HG02623 (cell line): ENCODE measurements at regions not wholly inside any gene's neighbourhood (a gene's known extent, or its start where the extent isn't known, plus 50 kb on each side); places are given as distances from the start of the nearest gene placed in this dataset.

Source experiments
- ATAC-seq: cut with Tn5 transposase; IDR thresholded peaks from one replicate; pipeline ENCODE4 v1.9.1; 2021; ENCODE audit warnings: moderate library complexity; ENCODE audit not compliant: unreplicated experiment

DNA sequence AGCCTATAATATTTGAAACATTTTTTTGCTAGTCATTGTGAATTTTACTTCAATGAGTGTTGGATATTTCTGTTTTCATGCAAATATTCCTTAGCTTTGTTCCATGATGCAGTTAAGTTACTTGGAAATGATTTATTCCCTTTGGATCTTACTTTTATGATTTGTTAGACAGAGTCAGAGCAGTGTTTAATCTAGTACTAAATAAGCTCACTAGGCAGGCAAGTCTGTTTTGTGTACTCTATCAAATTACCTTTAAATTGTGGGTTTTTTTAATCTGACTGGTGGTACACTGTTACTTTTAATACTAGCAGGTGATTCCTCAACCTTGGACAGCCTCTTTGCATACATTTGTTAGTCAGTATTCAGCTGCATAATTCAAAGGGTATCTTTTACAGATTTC, 173.3 kb upstream of the MBNL1 start:
- no peak for ATAC-seq

DNA sequence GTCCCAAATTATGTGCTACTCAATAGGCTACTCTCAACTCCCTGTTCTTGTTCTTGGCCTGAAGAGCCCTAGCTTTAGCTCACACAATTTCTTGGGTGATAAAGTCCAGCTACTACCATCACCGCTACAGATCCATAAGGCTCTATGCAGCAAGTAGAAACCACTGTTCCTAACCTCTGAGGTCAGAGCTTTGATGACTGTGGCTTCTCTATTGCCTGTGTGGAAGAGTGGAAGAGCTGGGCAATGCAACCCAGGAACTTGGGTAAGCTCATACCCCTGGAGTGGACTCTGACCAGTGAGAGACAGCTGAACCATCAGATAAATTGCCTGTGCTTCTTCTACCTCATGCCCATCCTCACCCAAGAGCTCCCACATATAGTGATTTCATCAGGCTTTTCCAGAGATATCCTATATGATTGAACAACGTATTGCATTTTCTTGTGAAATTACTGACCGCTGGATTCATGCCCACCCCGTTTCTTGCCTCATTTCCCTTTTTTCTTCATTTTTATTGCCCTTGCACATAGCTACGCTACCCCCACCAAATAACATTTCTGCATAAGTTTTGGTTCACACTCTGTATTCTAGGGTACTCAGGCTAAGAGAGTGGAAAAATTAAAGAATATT, 172.3 kb upstream of the MBNL1 start:
- ATAC-seq: no peak

DNA sequence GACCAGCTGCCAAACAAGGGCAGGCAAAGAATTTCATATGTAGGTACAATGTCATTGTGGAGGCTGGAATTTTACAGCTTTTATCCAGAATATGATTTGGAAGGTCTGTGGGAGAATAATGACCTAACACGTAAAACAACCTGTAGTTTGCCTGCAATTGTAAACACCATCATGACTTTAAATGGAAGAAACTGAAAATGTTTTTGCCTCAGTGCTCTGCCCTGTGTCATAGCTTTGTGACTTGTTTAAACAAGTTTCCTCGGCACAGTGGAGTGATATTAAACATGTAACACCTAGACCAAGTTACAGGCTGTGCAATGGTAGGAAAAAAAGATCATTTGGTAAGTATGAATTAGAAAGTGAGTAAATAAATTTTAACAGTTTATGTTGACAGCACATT, 171.6 kb upstream of the MBNL1 start:
- ATAC-seq: no peak

DNA sequence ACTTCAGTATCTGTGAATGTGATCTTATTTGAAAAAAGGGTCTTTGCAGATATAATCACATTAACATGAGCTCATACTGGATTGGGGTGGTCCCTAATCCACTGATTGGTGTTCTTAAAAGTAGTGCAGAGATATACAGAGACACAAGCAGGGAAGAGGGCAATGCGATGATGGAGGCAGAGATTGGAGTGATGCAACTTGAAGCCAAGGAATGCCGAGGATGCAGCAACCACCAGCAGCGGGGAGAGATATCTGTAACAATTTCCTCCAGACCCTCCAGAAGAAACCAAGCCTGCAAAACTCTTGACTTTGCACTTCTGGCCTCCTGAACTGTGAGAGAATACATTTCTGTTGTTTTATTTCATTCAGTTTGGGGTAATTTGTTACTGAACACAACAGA, 171.0 kb upstream of the MBNL1 start:
- no peak for ATAC-seq

DNA sequence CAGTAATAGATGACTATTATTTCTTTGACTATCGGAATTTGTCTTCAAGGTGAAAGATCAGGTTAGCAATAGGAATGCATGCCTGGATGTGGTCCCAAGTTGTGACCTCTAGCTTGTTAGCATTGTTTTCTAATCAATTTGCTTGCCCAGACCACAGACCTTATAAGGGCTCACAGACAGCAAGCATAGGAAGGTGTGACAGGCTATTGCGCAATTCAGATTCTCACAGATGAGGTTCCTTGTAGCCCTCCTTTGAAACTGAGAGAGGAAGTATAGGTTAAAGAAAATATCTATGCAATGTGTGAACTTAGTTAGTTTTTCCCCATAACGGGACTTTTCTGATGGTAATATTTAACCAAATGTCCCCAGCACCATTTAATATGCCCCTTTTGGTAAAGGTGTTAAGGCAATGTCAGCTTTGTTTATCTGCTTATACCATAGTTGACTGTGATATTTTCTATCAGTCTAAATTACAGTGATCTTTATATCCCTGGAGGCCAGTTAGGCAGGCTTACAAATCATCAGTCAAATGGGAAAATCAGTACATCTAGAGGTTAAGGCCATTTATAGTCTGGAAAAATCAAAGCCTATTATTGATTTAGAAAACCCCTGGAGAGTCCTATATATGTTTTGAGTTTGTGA, 168.1 kb upstream of the MBNL1 start:
- peak; percentile 98 for ATAC-seq

DNA sequence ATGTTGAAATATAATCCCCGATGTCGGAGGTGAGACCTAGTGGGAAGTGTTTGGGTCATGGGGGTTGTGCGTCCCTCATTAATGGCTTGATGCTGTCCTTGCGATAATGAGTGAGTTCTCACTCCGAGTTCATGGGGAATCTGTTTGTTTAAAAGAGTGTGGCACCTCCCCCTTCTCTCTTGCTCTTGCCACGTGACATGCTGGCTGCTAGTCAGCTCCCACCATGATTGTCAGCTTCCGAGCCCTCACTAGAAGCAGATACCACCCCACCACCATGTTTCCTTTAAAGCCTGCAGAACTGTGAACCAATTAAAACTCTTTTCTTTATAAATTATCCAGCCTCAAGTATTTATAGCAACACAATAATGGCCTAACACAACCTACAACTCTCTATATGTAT, 166.3 kb upstream of the MBNL1 start:
- no peak for ATAC-seq

DNA sequence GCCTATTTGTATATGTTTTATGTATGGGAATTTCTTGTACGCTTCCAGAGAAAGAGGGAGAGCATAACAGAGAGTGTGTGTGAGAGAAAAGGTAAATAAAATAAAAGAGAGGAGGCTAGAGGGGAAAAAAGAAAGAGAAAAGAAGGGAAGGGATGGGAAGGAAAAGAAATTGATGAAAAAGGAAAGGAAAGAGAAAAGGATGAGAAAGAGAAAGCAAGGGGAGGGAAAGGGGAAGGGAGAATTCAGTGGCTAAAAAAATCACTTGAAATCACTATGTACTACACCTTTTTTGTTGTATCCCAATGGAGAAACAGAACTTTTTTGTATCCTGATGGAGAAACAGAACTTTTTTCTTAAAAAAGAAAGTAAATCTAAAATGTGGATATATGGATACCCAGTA, 165.5 kb upstream of the MBNL1 start:
- ATAC-seq: no peak

DNA sequence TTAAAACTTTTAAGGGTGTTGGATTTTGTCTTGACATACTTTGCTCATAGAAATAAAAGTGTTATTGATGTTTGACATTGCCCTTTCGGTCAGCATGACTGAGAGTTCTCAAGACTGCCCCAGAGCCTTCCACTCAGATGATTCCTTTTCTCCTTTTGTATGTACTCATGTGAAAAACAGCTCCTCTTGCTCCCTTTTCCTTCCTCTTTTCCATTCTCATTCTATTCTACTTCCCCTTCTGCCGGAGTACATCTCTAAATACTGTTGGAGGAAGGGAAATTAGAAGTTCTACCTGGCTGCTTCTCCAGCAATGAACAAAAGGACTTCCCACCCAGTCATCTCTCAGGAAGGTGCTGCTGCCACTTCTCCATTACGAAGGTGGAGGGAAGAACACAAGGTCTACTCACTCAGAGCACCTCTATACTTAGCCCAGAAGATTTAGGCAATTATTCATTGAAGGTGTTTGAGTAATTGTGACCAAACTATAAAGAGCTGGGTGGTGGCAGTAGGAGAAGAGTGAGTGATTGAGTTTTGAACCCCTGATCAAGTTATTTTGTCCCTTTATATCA, 163.8 kb upstream of the MBNL1 start:
- ATAC-seq: no peak

DNA sequence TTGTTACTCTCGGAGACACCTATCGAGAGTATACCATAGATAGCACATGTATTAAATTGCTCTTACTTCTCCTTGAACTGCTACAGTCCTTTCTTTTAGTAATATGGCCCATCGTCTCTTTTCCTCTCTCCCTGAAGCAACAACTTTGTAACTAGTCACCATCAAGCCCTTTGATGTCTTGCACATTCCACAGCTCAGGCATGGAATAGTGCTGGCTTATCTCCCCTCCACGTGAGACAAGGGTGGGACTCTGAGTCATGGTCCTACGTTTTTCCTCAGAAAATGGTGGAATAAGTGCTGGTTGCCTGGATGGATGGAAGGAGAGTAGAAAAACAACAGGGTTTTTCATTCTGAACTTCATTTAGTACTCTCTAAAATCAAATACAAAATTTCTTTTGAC, 163.3 kb upstream of the MBNL1 start:
- no peak for ATAC-seq

DNA sequence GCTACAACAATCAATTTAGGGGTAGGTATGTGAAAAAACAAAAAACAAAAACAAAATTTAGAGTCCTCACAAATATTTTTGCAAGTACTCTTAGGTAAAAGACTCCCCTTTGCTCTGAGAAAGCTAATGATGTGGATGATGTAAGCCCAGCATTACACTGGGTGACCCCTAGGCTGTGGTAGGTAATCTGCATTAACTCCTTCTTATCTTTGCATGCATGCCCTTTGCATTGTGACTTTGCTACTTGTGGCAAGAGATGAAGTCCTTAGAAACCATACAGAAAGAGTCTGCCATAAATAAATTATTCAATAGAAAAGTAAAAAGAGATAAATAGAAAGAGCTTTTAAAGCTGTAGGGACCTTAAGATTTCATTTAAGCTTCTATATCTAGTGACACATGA, 159.7 kb upstream of the MBNL1 start:
- no peak for ATAC-seq

DNA sequence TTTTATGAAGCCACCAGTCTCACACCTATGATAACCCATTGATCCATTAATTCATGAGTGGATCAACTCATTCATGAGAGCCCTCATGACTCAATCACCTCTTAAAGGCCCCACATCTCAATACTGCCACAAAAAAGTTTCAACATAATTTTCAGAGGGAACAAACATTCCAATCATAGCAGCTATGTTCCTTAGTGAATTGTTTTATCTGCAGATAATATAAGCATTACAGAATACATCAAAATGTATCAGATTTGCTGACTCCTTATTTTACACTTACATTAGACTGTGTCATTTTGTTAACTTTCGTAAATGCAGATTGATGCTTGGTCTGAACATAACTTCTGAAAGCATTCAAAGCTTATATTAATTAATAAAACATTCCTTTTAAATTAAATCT, 155.3 kb upstream of the MBNL1 start:
- no peak for ATAC-seq

DNA sequence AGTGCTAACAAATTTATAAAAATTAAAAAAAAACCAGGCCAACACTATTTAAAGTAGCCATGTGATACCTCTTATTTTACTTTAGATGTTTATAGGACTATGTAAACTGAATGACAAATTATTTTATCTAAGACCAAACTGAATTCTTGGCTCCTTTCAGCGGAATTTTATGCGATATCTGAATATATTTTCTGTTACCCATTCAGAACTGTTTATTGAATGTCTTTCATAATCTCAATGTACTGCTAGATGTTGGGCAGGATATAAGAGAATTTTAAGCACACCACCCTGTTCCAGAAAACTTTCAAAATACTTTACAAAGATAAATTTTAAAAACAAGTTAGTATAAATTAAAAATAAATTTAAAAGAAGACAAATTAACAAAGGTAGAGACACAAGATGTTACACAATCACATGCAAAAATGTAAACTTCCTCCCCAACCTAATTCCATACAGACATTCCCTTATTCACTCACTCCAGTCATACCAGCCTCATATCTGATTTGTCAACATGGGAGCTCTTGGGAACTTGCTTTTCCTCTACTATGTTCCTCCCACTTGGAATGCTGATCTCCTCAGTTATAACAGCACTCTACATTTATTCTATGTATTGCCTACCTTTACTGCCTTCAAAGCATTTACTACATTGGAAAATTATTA, 154.6 kb upstream of the MBNL1 start:
- ATAC-seq: no peak

DNA sequence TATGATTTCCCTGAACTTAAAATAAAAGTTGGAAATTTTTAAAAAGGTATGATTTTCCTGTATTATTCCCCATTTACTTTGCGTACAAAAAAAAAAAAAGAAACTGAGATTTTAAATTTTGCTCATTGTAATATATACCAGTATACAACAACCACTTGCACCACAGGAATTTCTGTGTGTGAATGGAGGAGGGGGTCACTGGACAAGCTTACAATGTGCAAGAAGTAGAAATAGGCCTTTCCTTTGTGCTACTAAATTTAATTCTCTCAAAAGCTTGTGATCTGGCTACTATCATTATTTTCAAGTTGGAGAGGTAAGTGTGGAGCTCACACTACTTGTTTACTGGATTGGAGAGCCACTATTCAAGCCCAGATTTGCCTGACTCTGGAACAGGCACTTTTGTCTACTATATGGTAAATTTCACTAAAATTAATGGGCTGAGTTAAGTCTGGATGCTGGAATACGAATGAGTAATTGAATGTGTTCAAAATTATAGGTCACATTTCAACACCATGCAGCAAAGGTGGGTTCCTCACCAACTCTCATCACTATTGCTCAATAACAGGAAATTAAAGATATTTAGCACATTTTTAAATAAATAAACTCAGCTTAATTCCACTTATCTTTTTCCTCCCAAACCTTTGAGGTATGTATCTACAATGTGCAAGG, 148.0 kb upstream of the MBNL1 start:
- ATAC-seq: no peak

DNA sequence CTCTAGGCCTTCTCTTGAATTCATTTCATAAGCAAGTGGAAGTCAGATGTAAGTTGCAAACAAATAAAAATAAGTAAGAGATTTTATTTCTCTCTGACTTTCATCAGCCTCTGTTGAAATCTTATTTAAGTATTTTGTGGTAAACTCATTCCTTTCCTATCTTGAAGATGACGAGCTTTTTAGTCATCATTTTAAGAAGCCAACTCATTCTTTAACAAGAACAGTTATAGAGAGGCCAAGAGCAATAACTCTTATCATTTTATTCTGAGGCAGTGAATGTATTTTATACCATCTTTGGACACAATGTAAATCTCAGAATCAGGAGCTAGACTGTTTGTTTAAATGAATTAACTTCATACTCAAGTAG, 147.5 kb upstream of the MBNL1 start:
- ATAC-seq: no peak

DNA sequence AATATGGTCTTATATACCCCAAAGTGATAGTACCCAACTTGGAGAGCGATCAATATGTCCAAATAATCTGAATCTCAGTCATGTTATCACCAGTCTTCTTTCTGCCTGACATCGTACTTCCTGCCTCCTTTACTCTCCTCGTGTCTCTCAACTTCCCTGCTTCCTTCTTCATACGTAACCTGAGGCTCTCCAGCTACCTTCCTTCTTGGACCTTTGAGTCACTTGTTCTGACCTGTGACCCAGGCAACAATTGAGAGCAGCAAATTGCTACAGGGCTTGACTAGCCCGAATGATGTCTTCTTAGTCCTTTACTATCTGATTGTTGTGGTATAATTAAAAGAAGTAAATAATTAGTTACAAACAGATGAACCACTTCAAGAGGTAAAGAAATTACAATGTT, 145.9 kb upstream of the MBNL1 start:
- no peak for ATAC-seq

DNA sequence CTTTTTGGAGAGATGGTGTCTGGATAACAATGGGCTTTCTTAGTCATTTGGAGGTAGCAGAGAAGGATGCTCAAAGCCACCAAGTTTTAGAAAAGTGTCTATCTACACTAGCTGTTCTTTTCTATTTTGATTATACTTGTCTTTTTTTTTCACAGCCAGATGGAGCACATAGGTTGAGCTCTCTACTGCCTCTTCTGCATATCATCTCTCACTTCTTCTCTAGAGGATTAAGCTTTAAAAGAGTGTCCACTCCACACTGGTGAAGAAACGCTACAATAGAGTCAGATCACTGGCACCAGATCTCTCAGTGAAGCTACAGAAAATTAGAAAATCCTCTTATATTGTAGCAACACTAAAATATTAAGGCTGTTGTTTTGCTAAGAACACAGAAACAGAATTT, 145.3 kb upstream of the MBNL1 start:
- ATAC-seq: no peak

DNA sequence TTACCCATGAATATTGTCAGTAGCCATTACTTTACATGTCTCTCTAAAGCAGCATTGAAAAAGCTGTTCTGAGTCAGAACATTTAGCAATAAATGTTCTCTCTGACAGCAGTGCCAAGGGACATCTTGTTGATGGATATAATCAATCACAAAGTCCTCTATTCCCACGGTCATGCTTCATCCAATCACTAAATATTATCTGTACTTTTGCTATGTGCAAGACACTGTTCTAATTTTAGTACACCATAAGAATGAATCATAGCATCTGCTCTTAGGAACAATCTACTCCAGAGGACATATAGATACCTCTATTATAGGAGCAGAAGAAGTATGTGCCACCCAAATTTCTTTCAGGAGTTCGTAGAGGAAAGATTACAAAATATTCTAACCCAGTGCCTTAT, 142.5 kb upstream of the MBNL1 start:
- ATAC-seq: no peak

DNA sequence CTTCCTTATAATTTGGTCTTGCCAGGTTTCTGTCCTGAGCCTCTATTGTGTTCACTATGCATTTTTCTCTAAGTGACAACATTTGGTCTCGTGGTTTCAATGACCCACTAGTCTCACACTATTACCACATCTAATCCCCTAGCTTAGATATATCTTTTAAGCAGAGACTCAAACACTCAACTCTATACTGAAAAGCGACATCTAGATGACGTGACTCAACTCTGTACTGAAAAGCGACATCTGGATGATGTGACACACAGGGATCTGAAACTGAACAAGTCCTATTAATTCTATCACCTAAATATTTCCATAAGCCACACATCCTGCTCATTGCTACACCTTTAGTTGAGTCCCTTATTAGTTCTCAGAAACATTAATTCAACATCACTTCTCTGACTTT, 141.7 kb upstream of the MBNL1 start:
- peak; percentile 99 for ATAC-seq

DNA sequence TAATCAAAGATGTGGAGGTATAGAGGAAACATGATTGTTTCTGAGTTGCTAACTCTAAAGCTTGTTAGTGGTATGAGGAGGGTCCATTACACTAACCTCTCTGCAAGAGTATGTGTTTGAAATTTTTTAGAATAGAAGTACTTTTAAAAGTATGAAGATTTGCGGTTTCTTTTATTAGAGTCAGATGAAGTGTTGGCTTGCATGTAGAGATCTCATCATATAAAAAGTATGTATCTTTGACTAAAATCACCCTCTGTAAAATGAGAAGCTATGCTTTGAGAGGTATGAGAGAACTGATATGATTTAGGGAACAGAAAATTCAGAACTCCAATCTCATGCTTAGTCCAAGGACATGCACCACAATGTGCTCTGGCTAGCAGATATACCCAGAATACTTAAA, 140.4 kb upstream of the MBNL1 start:
- ATAC-seq: no peak

DNA sequence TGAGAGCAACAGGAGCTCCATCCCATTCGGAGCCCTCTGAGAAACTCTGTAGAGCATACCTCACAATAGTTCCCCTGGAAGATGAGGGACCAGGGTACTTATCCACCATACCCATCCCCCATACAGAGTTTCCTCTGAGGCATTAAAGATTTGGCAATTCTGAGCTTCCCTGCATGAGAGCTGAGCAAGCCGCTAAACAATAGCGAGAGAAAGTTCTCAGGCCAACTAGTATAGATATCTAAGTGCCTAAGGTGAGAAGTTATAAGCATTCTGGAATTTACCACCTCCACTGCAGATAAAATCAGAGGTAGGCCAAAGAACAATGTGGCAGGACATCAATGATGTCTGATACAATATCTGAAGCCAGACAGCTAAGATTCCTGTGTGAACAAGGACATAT, 129.1 kb upstream of the MBNL1 start:
- no peak for ATAC-seq

DNA sequence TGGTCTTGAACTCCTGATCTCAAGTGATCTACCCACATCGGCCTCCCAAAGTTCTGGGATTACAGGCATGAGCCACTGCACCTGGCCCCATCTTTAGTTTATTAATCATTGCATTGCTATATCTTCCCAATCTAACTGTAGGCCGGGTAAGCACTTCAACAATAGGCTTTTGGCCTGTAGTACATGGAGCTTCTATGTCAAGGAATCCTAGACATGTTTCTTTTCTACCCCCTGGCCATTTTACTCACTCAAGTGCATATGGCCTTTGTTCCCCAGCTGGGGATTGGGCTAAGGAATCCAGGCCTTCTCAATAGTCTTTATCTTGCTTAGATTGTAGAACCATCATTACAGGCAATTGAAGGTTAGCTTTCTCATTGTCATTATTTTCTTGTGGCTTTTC, 122.3 kb upstream of the MBNL1 start:
- no peak for ATAC-seq

DNA sequence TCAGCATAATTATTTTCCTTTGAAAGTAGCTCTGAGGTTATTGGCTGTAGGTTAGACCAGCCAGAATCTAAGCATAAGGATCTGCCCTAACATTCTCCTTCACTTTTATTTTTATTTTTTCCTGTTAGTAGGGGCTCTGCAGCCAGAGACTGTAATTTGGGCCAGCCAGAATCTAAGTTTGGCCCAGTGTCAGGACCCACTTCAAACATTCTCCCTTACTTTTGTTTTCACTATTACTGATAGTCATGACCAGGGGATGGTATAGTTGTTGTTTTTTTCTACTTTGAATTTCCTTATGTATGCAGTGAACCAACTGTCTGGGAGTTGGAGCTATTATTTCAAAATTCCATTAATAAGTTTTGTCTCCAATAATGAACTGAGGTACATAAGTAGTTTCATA, 121.0 kb upstream of the MBNL1 start:
- ATAC-seq: no peak
